LNCAP (cell line): ENCODE measurements at regions not wholly inside any gene's neighbourhood (a gene's known extent, or its start where the extent isn't known, plus 50 kb on each side); places are given as distances from the start of the nearest gene placed in this dataset.

Experiments used
- CTCF ChIP-seq: fragments of 450-650 bp; IDR thresholded peaks from 2 replicates; pipeline ENCODE4 v1.5.1; 2017; ENCODE audit warnings: mild to moderate bottlenecking

GRCh38 chr17:77286391-77286640 is 145.5 kb downstream of the SEC14L1 start:
- TF ChIP-seq CTCF, result no peak

GRCh38 chr17:77286641-77287431 is 146.1 kb downstream of the SEC14L1 start:
- no peak for TF ChIP-seq CTCF

GRCh38 chr17:77287432-77288068 is 146.8 kb downstream of the SEC14L1 start:
- TF ChIP-seq CTCF, result no peak

- TF ChIP-seq CTCF, result no peak
These were observed 147.4 kb downstream of the SEC14L1 start for GRCh38 chr17:77288115-77288619.

- TF ChIP-seq CTCF, result no peak
These were observed 151.0 kb downstream of the SEC14L1 start for GRCh38 chr17:77291591-77292386.

- no peak for TF ChIP-seq CTCF
These were observed 154.0 kb downstream of the SEC14L1 start for GRCh38 chr17:77294761-77295160.

- TF ChIP-seq CTCF, result no peak
These were observed 154.6 kb downstream of the SEC14L1 start for GRCh38 chr17:77295241-77295853.
